HEK293 (cell line): ENCODE measurements at regions not wholly inside any gene's neighbourhood (a gene's known extent, or its start where the extent isn't known, plus 50 kb on each side); places are given as distances from the start of the nearest gene placed in this dataset.

ENCODE experiments used
- CTCF ChIA-PET: fragments of 350-600 bp; formaldehyde crosslinking; extraction: SDS; loops from one replicate; lab custom pipeline; 2021; ENCODE audit warnings: antibody characterized with exemption; lab: Yijun Ruan, JAX
- POLR2A ChIA-PET: fragments of 300-600 bp; formaldehyde crosslinking; extraction: SDS; loops from one replicate; lab custom pipeline; 2020; ENCODE audit warnings: antibody characterized with exemption, inconsistent platforms; lab: Yijun Ruan, JAX
- H3K27ac ChIP-seq: fragments of 200-500 bp; sonication (Bioruptor generic); 2 replicates; pipeline ENCODE4 v1.5.1; 2014; ENCODE audit warnings: low read depth, low read length, control low read depth, inconsistent platforms; ENCODE audit errors: extremely low read depth
- H3K36me3 ChIP-seq, 2 experiments: fragments of 200-500 bp in 1 of 2; sonication (Bioruptor generic) in 1 of 2; 1 replicate in 1 of 2; 2 replicates in 1 of 2; pipeline ENCODE4 v1.5.1; 2014 to 2017; ENCODE audit warnings: inconsistent platforms in 2 of 2, low read length in 2 of 2; ENCODE audit not compliant: control insufficient read depth in 2 of 2, insufficient read depth in 1 of 2
- H3K4me1 ChIP-seq: fragments of 200-500 bp; sonication (Bioruptor generic); 2 replicates; pipeline ENCODE4 v1.5.1; 2014; ENCODE audit warnings: mild to moderate bottlenecking, low read length, inconsistent platforms; ENCODE audit not compliant: control insufficient read depth, insufficient read depth
- H3K4me3 ChIP-seq: 2 replicates; pipeline ENCODE4 v1.5.1; 2011; ENCODE audit warnings: low read depth, mild to moderate bottlenecking, control low read depth, low read length, moderate library complexity
- H3K9me3 ChIP-seq: fragments of 200-500 bp; sonication (Bioruptor generic); 2 replicates; pipeline ENCODE4 v1.5.1; 2014; ENCODE audit warnings: low read depth, low read length, inconsistent platforms; ENCODE audit not compliant: control insufficient read depth, insufficient read depth
- BCL6B ChIP-seq: fragments of 450-650 bp; formaldehyde crosslinking; IDR thresholded peaks from 2 replicates; pipeline ENCODE4 v1.5.1; 2017; ENCODE audit warnings: missing biosample characterization, missing genetic modification characterization
- GFI1B ChIP-seq: fragments of 450-650 bp; formaldehyde crosslinking; IDR thresholded peaks from 2 replicates; pipeline ENCODE4 v1.5.1; 2016; ENCODE audit warnings: missing biosample characterization, missing genetic modification characterization
- GLI4 ChIP-seq: fragments of 450-650 bp; formaldehyde crosslinking; IDR thresholded peaks from 2 replicates; pipeline ENCODE4 v1.5.1; 2016; ENCODE audit warnings: missing biosample characterization, missing genetic modification characterization
- HOXA7 ChIP-seq: sonication (generic); formaldehyde crosslinking; IDR thresholded peaks from 2 replicates; pipeline ENCODE4 v1.8.1; 2022; ENCODE audit warnings: missing genetic modification reagents, borderline replicate concordance
- KLF8 ChIP-seq: fragments of 450-650 bp; formaldehyde crosslinking; IDR thresholded peaks from 2 replicates; pipeline ENCODE4 v1.5.1; 2016; ENCODE audit warnings: missing biosample characterization, missing genetic modification characterization
- SP3 ChIP-seq: fragments of 450-650 bp; formaldehyde crosslinking; IDR thresholded peaks from 2 replicates; pipeline ENCODE4 v1.5.1; 2016; ENCODE audit warnings: missing biosample characterization, missing genetic modification characterization
- SP7 ChIP-seq: fragments of 450-650 bp; formaldehyde crosslinking; IDR thresholded peaks from 2 replicates; pipeline ENCODE4 v1.5.1; 2016; ENCODE audit warnings: missing biosample characterization, missing genetic modification characterization
- WT1 ChIP-seq: fragments of 450-650 bp; formaldehyde crosslinking; IDR thresholded peaks from 2 replicates; pipeline ENCODE4 v1.5.1; 2016; ENCODE audit warnings: missing biosample characterization, missing genetic modification characterization
- ZBTB21 ChIP-seq: fragments of 450-650 bp; formaldehyde crosslinking; IDR thresholded peaks from 2 replicates; pipeline ENCODE4 v1.5.1; 2017; ENCODE audit warnings: missing biosample characterization, missing genetic modification characterization
- ZEB2 ChIP-seq: fragments of 450-650 bp; formaldehyde crosslinking; IDR thresholded peaks from 2 replicates; pipeline ENCODE4 v1.5.1; 2016; ENCODE audit warnings: missing biosample characterization, missing genetic modification characterization
- ZFP3 ChIP-seq: fragments of 450-650 bp; formaldehyde crosslinking; IDR thresholded peaks from 2 replicates; pipeline ENCODE4 v1.5.1; 2016; ENCODE audit warnings: low read depth, missing biosample characterization, missing genetic modification characterization
- ZNF140 ChIP-seq: fragments of 450-650 bp; formaldehyde crosslinking; IDR thresholded peaks from 2 replicates; pipeline ENCODE4 v1.5.1; 2016; ENCODE audit warnings: missing biosample characterization, missing genetic modification characterization
- ZNF202 ChIP-seq: fragments of 450-650 bp; formaldehyde crosslinking; IDR thresholded peaks from 2 replicates; pipeline ENCODE4 v1.5.1; 2016; ENCODE audit warnings: missing biosample characterization, missing genetic modification characterization, borderline replicate concordance
- ZNF23 ChIP-seq: fragments of 450-650 bp; formaldehyde crosslinking; IDR thresholded peaks from 2 replicates; pipeline ENCODE4 v1.5.1; 2016; ENCODE audit warnings: missing biosample characterization, missing genetic modification characterization, borderline replicate concordance
- ZNF341 ChIP-seq: fragments of 450-650 bp; formaldehyde crosslinking; IDR thresholded peaks from 2 replicates; pipeline ENCODE4; 2016; ENCODE audit warnings: low read depth, missing biosample characterization, missing genetic modification characterization
- ZNF350 ChIP-seq: fragments of 450-650 bp; formaldehyde crosslinking; IDR thresholded peaks from 2 replicates; pipeline ENCODE4 v1.5.0; 2017; ENCODE audit warnings: missing biosample characterization, mild to moderate bottlenecking, missing genetic modification characterization
- ZNF610 ChIP-seq: fragments of 450-650 bp; formaldehyde crosslinking; IDR thresholded peaks from 2 replicates; pipeline ENCODE4 v1.5.1; 2016; ENCODE audit warnings: missing biosample characterization, missing genetic modification characterization, borderline replicate concordance
- ZNF664 ChIP-seq: fragments of 450-650 bp; formaldehyde crosslinking; IDR thresholded peaks from 2 replicates; pipeline ENCODE4 v1.5.1; 2016; ENCODE audit warnings: missing biosample characterization, missing genetic modification characterization
- ZNF677 ChIP-seq: fragments of 450-650 bp; IDR thresholded peaks from 2 replicates; pipeline ENCODE4 v1.5.0; 2018; ENCODE audit warnings: missing biosample characterization, mild to moderate bottlenecking, missing genetic modification characterization, moderate library complexity
- TF ChIP-seq, protein P1 (sequence below): fragments of 450-650 bp; formaldehyde crosslinking; IDR thresholded peaks from 2 replicates; pipeline ENCODE4 v1.5.0; 2017; ENCODE audit warnings: missing biosample characterization, missing genetic modification characterization, borderline replicate concordance
- TF ChIP-seq, protein P2 (sequence below): fragments of 450-650 bp; formaldehyde crosslinking; IDR thresholded peaks from 2 replicates; pipeline ENCODE4 v1.5.1; 2016; ENCODE audit warnings: missing biosample characterization, missing genetic modification characterization
- TF ChIP-seq, protein P3 (sequence below): fragments of 450-650 bp; formaldehyde crosslinking; IDR thresholded peaks from 2 replicates; pipeline ENCODE4 v1.5.1; 2016; ENCODE audit warnings: missing biosample characterization, missing genetic modification characterization, low read depth

DNA sequence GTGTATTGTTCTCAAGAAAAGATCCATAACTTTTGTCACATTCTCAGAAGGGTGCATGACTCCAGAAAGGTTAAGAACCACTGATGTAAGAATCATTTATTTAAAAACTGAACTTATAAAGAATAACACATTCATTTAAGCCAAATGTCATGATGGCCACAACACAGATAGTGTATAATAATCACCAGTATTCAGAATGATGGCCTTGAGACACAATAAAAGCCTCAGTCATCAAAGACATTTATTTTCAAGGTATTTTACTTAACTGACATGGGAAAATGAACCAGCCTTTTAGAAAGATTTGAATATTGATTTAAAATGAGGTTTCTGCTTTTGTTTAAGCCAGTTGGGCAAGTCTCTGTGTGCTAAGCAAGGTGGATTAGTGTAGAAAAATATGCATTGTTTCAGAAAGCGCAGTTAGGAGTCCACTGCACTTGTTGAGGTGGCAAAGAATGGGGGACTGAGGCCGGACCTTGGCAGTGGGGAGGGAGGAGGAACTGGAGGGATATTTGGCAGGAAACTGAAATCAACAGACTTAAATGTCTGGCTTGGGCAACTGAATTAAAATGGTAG is 371.9 kb upstream of the ESRRG start:
- TF ChIP-seq SP3 (tag by site-specific recombination), result no peak
- TF ChIP-seq, protein P1, sequence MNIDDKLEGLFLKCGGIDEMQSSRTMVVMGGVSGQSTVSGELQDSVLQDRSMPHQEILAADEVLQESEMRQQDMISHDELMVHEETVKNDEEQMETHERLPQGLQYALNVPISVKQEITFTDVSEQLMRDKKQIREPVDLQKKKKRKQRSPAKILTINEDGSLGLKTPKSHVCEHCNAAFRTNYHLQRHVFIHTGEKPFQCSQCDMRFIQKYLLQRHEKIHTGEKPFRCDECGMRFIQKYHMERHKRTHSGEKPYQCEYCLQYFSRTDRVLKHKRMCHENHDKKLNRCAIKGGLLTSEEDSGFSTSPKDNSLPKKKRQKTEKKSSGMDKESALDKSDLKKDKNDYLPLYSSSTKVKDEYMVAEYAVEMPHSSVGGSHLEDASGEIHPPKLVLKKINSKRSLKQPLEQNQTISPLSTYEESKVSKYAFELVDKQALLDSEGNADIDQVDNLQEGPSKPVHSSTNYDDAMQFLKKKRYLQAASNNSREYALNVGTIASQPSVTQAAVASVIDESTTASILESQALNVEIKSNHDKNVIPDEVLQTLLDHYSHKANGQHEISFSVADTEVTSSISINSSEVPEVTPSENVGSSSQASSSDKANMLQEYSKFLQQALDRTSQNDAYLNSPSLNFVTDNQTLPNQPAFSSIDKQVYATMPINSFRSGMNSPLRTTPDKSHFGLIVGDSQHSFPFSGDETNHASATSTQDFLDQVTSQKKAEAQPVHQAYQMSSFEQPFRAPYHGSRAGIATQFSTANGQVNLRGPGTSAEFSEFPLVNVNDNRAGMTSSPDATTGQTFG (tag by site-specific recombination), result no peak
- TF ChIP-seq, all 188 proteins: peak for 0

DNA sequence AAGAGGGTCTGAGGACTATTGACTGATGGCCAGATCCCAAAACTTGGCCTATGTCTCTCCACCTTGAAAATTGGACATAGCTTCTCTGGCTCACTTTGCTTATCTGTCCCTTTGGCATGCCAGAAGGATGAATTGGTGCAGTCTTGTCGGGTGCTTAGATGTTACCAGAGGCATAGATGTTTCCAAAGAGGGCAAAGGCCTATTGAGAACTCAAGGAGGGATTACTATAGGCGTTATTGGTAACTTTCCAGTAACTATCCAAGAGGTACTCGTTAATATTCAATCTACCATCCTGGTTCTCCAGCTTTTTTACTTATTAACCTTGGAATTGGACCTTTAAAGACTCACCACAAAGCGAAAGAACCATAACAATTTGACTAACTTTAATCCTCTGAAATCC is 368.3 kb upstream of the ESRRG start:
- CTCF ChIA-PET, result no interaction called here
- TF ChIP-seq ZEB2 (tag by site-specific recombination), result no peak
- no peak for TF ChIP-seq ZNF664
- TF ChIP-seq SP7 (tag by site-specific recombination), result no peak
- no peak for TF ChIP-seq ZNF23 (tag by site-specific recombination)
- no peak for TF ChIP-seq ZNF140 (tag by site-specific recombination)
- no peak for TF ChIP-seq ZNF341
- no peak for TF ChIP-seq ZBTB21 (tag by site-specific recombination)
- no peak for TF ChIP-seq KLF8
- no peak for TF ChIP-seq GFI1B (tag by site-specific recombination)
- no peak for TF ChIP-seq ZNF677 (tag by site-specific recombination)
- no peak for TF ChIP-seq ZNF202
- TF ChIP-seq HOXA7 (CRISPR knock-in tag), result no peak
- no peak for TF ChIP-seq WT1 (tag by site-specific recombination)
- TF ChIP-seq, protein P2, sequence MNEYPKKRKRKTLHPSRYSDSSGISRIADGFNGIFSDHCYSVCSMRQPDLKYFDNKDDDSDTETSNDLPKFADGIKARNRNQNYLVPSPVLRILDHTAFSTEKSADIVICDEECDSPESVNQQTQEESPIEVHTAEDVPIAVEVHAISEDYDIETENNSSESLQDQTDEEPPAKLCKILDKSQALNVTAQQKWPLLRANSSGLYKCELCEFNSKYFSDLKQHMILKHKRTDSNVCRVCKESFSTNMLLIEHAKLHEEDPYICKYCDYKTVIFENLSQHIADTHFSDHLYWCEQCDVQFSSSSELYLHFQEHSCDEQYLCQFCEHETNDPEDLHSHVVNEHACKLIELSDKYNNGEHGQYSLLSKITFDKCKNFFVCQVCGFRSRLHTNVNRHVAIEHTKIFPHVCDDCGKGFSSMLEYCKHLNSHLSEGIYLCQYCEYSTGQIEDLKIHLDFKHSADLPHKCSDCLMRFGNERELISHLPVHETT (tag by site-specific recombination), result no peak
- H3K4me1 ChIP-seq, result no peaks in the 10 kb centered on the region

More for the DNA sequence above, 371.9 kb upstream of the ESRRG start:
- Histone ChIP-seq H3K4me1 (no peaks in the 10 kb centered on the region), H3K27ac (no peak overlapping the region), H3K4me3 (no peak overlapping the region), H3K9me3 (no peaks in the 10 kb centered on the region), H3K36me3 (no peaks in the 10 kb centered on the region)
- POLR2A ChIA-PET, result no interaction called here
- CTCF ChIA-PET, result no interaction called here

GRCh38 chr1:217090060-217090911 is 367.1 kb upstream of the ESRRG start:
- no peaks in the 10 kb centered on the region for H3K9me3 ChIP-seq
- POLR2A ChIA-PET, result no interaction called here
- no peaks in the 10 kb centered on the region for H3K36me3 ChIP-seq
- H3K4me1 ChIP-seq, result no peaks in the 10 kb centered on the region
- CTCF ChIA-PET, result interaction anchor here (0.6 kb wide), 2 partner anchors 47 to 337 kb away, joined by 3 read pairs; no protein-coding TSS in a partner anchor
- no peak overlapping the region for H3K27ac ChIP-seq
- H3K4me3 ChIP-seq, result no peak overlapping the region
- TF ChIP-seq ZNF610 (tag by site-specific recombination) (no peak), BCL6B (tag by site-specific recombination) (no peak), ZNF350 (no peak), ZFP3 (tag by site-specific recombination) (no peak), GLI4 (tag by site-specific recombination) (no peak), ZNF140 (tag by site-specific recombination) (no peak)
- TF ChIP-seq, protein P3, sequence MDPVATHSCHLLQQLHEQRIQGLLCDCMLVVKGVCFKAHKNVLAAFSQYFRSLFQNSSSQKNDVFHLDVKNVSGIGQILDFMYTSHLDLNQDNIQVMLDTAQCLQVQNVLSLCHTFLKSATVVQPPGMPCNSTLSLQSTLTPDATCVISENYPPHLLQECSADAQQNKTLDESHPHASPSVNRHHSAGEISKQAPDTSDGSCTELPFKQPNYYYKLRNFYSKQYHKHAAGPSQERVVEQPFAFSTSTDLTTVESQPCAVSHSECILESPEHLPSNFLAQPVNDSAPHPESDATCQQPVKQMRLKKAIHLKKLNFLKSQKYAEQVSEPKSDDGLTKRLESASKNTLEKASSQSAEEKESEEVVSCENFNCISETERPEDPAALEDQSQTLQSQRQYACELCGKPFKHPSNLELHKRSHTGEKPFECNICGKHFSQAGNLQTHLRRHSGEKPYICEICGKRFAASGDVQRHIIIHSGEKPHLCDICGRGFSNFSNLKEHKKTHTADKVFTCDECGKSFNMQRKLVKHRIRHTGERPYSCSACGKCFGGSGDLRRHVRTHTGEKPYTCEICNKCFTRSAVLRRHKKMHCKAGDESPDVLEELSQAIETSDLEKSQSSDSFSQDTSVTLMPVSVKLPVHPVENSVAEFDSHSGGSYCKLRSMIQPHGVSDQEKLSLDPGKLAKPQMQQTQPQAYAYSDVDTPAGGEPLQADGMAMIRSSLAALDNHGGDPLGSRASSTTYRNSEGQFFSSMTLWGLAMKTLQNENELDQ (tag by site-specific recombination), result no peak

More for the DNA sequence above, 368.3 kb upstream of the ESRRG start:
- no peak overlapping the region for H3K4me3 ChIP-seq
- no peaks in the 10 kb centered on the region for H3K9me3 ChIP-seq
- H3K36me3 ChIP-seq, result no peaks in the 10 kb centered on the region
- no peak overlapping the region for H3K27ac ChIP-seq
- POLR2A ChIA-PET, result no interaction called here
